CD8-positive, alpha-beta memory T cell (primary cell): ENCODE measurements at regions not wholly inside any gene's neighbourhood (a gene's known extent, or its start where the extent isn't known, plus 50 kb on each side); places are given as distances from the start of the nearest gene placed in this dataset.
"Not testable (repeated sequence)": the region's sequence is repeated elsewhere in the genome, so short reads cannot be mapped to it uniquely, and the experiment has no call there.

Experiments used
- CTCF ChIA-PET: fragments of 350-600 bp; sonication (Branson Sonifier 250); formaldehyde crosslinking; loops from one replicate; lab custom pipeline; 2021; ENCODE audit warnings: antibody characterized with exemption; lab: Charles Lee
- POLR2A ChIA-PET: fragments of 350-600 bp; sonication (Branson Sonifier 250); formaldehyde crosslinking; loops from one replicate; lab custom pipeline; 2021; ENCODE audit warnings: antibody characterized with exemption; lab: Charles Lee
- DNase-seq, 5 donors: peaks; one replicate each; pipeline versions ENCODE4 v3.0.0 to v3.0.0-alpha.2; 2020 to 2022; ENCODE audit warnings: mixed read lengths in 1 of 5
- H3K27ac ChIP-seq: one replicate; pipeline ENCODE4 v1.7.0; 2013; ENCODE audit warnings: low read depth, mild to moderate bottlenecking, low read length, moderate library complexity
- H3K27me3 ChIP-seq: 2 replicates; pipeline ENCODE4 v1.7.0; 2013; ENCODE audit warnings: low read length, mild to moderate bottlenecking; ENCODE audit not compliant: insufficient read depth, poor library complexity, severe bottlenecking
- H3K36me3 ChIP-seq: 2 replicates; pipeline ENCODE4 v1.7.0; 2013; ENCODE audit warnings: mild to moderate bottlenecking, low read length, moderate library complexity; ENCODE audit not compliant: insufficient read depth
- H3K4me1 ChIP-seq: 2 replicates; pipeline ENCODE4 v1.7.0; 2013; ENCODE audit warnings: mild to moderate bottlenecking, low read length, moderate library complexity; ENCODE audit not compliant: insufficient read depth
- H3K4me3 ChIP-seq: 2 replicates; pipeline ENCODE4 v1.7.0; 2013; ENCODE audit warnings: mild to moderate bottlenecking, low read length
- H3K9me3 ChIP-seq: 2 replicates; pipeline ENCODE4 v1.7.0; 2013; ENCODE audit warnings: mild to moderate bottlenecking, low read length
- H3K27ac Mint-ChIP-seq, 8 donors: one replicate each; pipeline ENCODE4 v1.8.0; 2020 to 2021; ENCODE audit warnings: mixed read lengths in 8 of 8, mild to moderate bottlenecking in 6 of 8, inconsistent platforms in 3 of 8, moderate library complexity in 3 of 8
- H3K27me3 Mint-ChIP-seq, 2 donors: one replicate each; pipeline ENCODE4 v1.8.0; 2020 to 2021; ENCODE audit warnings: mixed read lengths in 2 of 2, mild to moderate bottlenecking in 1 of 2, moderate library complexity in 1 of 2
- H3K36me3 Mint-ChIP-seq, 3 donors: one replicate each; pipeline ENCODE4 v1.8.0; 2020 to 2021; ENCODE audit warnings: mixed read lengths in 3 of 3, inconsistent platforms in 1 of 3, mild to moderate bottlenecking in 1 of 3
- H3K4me1 Mint-ChIP-seq, 3 donors: one replicate each; pipeline ENCODE4 v1.8.0; 2020 to 2021; ENCODE audit warnings: mixed read lengths in 3 of 3, inconsistent platforms in 1 of 3, mild to moderate bottlenecking in 1 of 3
- H3K4me3 Mint-ChIP-seq, 7 donors: one replicate each; pipeline ENCODE4 v1.8.0; 2020 to 2021; ENCODE audit warnings: mixed read lengths in 7 of 7, mild to moderate bottlenecking in 6 of 7, moderate library complexity in 4 of 7, inconsistent platforms in 2 of 7
- H3K9me3 Mint-ChIP-seq, 5 donors: one replicate each; pipeline ENCODE4 v1.8.0; 2020 to 2022; ENCODE audit warnings: mixed read lengths in 5 of 5, mild to moderate bottlenecking in 3 of 5, moderate library complexity in 2 of 5, inconsistent platforms in 1 of 5

- no peaks in the 10 kb centered on the region for H3K36me3 Mint-ChIP-seq
- ChIA-PET CTCF (no interaction called here), POLR2A (no interaction called here)
- no peaks in the 10 kb centered on the region for H3K9me3 ChIP-seq
- no peak overlapping the region for H3K27ac Mint-ChIP-seq
- no peaks in the 10 kb centered on the region for H3K4me1 ChIP-seq
- H3K4me3 ChIP-seq = no peak overlapping the region
- H3K4me1 Mint-ChIP-seq = no peaks in the 10 kb centered on the region
- no peaks in the 10 kb centered on the region for H3K27me3 ChIP-seq
- H3K9me3 Mint-ChIP-seq = no peaks in the 10 kb centered on the region
- H3K36me3 ChIP-seq = no peaks in the 10 kb centered on the region
- H3K27ac ChIP-seq = no peak overlapping the region
- H3K4me3 Mint-ChIP-seq = no peak overlapping the region
- peaks cover 4 to 11% of the 10 kb centered on the region in 2 donors for H3K27me3 Mint-ChIP-seq
- no peak for DNase-seq
Measured at GRCh38 chr1:233722212-233722979, 108.5 kb downstream of the KCNK1 start.

GRCh38 chr1:233723387-233723786, 109.5 kb downstream of the KCNK1 start:
- Mint-ChIP-seq H3K36me3 (no peaks in the 10 kb centered on the region), H3K4me1 (no peaks in the 10 kb centered on the region), H3K4me3 (no peak overlapping the region), H3K27ac (no peak overlapping the region), H3K9me3 (no peaks in the 10 kb centered on the region), H3K27me3 (peaks cover 4 to 11% of the 10 kb centered on the region in 2 donors)
- no peak for DNase-seq
- Histone ChIP-seq H3K9me3 (no peaks in the 10 kb centered on the region), H3K36me3 (no peaks in the 10 kb centered on the region), H3K27ac (no peak overlapping the region), H3K4me1 (no peaks in the 10 kb centered on the region), H3K4me3 (no peak overlapping the region), H3K27me3 (no peaks in the 10 kb centered on the region)
- POLR2A ChIA-PET = no interaction called here
- CTCF ChIA-PET = interaction anchor here (0.7 kb wide), 1 partner anchor 12 kb away, joined by 3 read pairs; no protein-coding TSS in a partner anchor

GRCh38 chr1:233724131-233724631, 110.3 kb downstream of the KCNK1 start:
- peaks cover 4 to 11% of the 10 kb centered on the region in 2 donors for H3K27me3 Mint-ChIP-seq
- H3K36me3 Mint-ChIP-seq, H3K4me1 Mint-ChIP-seq, H3K27ac ChIP-seq, H3K4me3 Mint-ChIP-seq, H3K9me3 ChIP-seq, H3K27ac Mint-ChIP-seq, H3K4me3 ChIP-seq, H3K36me3 ChIP-seq, H3K9me3 Mint-ChIP-seq, DNase-seq, H3K27me3 ChIP-seq, POLR2A ChIA-PET, H3K4me1 ChIP-seq, CTCF ChIA-PET: not testable (repeated sequence)

GRCh38 chr1:233725423-233725822, 111.5 kb downstream of the KCNK1 start:
- no peaks in the 10 kb centered on the region for H3K36me3 Mint-ChIP-seq
- POLR2A ChIA-PET = no interaction called here
- H3K9me3 Mint-ChIP-seq = no peaks in the 10 kb centered on the region
- Histone ChIP-seq H3K4me3 (no peak overlapping the region), H3K36me3 (no peaks in the 10 kb centered on the region), H3K9me3 (no peaks in the 10 kb centered on the region), H3K27ac (no peak overlapping the region), H3K27me3 (no peaks in the 10 kb centered on the region), H3K4me1 (no peaks in the 10 kb centered on the region)
- no peak overlapping the region for H3K4me3 Mint-ChIP-seq
- H3K27me3 Mint-ChIP-seq = peaks cover 0 to 7% of the 10 kb centered on the region in 2 donors
- no peak for DNase-seq
- no peaks in the 10 kb centered on the region for H3K4me1 Mint-ChIP-seq
- H3K27ac Mint-ChIP-seq = no peak overlapping the region
- CTCF ChIA-PET = no interaction called here

- Mint-ChIP-seq H3K27ac (no peak overlapping the region), H3K27me3 (peaks cover 0 to 7% of the 10 kb centered on the region in 2 donors), H3K9me3 (no peaks in the 10 kb centered on the region), H3K4me1 (no peaks in the 10 kb centered on the region), H3K4me3 (no peak overlapping the region), H3K36me3 (no peaks in the 10 kb centered on the region)
- ChIA-PET CTCF (no interaction called here), POLR2A (no interaction called here)
- Histone ChIP-seq H3K9me3 (no peaks in the 10 kb centered on the region), H3K27me3 (no peaks in the 10 kb centered on the region), H3K36me3 (no peaks in the 10 kb centered on the region), H3K4me3 (no peak overlapping the region), H3K4me1 (no peaks in the 10 kb centered on the region), H3K27ac (no peak overlapping the region)
- DNase-seq = no peak
Measured at GRCh38 chr1:233728721-233729120, 114.8 kb downstream of the KCNK1 start.

- Histone ChIP-seq H3K4me1 (no peaks in the 10 kb centered on the region), H3K4me3 (no peak overlapping the region), H3K27me3 (no peaks in the 10 kb centered on the region), H3K36me3 (no peaks in the 10 kb centered on the region), H3K27ac (no peak overlapping the region), H3K9me3 (no peaks in the 10 kb centered on the region)
- Mint-ChIP-seq H3K4me1 (no peaks in the 10 kb centered on the region), H3K27ac (peak overlapping the region in 1 of 8 donors; percentile 63), H3K36me3 (no peaks in the 10 kb centered on the region), H3K9me3 (no peaks in the 10 kb centered on the region), H3K4me3 (no peak overlapping the region), H3K27me3 (peaks cover 0 to 5% of the 10 kb centered on the region in 2 donors)
- no peak for DNase-seq
- CTCF ChIA-PET = no interaction called here
- POLR2A ChIA-PET = no interaction called here
Measured at GRCh38 chr1:233730380-233730779, 116.5 kb downstream of the KCNK1 start.

- Histone ChIP-seq H3K9me3 (no peaks in the 10 kb centered on the region), H3K36me3 (no peaks in the 10 kb centered on the region), H3K27ac (no peak overlapping the region), H3K4me1 (no peaks in the 10 kb centered on the region), H3K27me3 (no peaks in the 10 kb centered on the region), H3K4me3 (no peak overlapping the region)
- POLR2A ChIA-PET = no interaction called here
- H3K27me3 Mint-ChIP-seq = peaks cover 0 to 5% of the 10 kb centered on the region in 2 donors
- no peak overlapping the region for H3K4me3 Mint-ChIP-seq
- DNase-seq = no peak
- H3K36me3 Mint-ChIP-seq = no peaks in the 10 kb centered on the region
- CTCF ChIA-PET = no interaction called here
- no peaks in the 10 kb centered on the region for H3K9me3 Mint-ChIP-seq
- peak overlapping the region in 1 of 8 donors; percentile 63 for H3K27ac Mint-ChIP-seq
- H3K4me1 Mint-ChIP-seq = no peaks in the 10 kb centered on the region
Measured at GRCh38 chr1:233730809-233731208, 116.9 kb downstream of the KCNK1 start.

GRCh38 chr1:233732206-233732605, 118.3 kb downstream of the KCNK1 start:
- H3K4me1 ChIP-seq = no peaks in the 10 kb centered on the region
- Mint-ChIP-seq H3K27me3 (peaks cover 0 to 5% of the 10 kb centered on the region in 2 donors), H3K9me3 (no peaks in the 10 kb centered on the region), H3K36me3 (no peaks in the 10 kb centered on the region), H3K4me1 (no peaks in the 10 kb centered on the region), H3K27ac (no peak overlapping the region), H3K4me3 (no peak overlapping the region)
- H3K9me3 ChIP-seq = no peaks in the 10 kb centered on the region
- POLR2A ChIA-PET = no interaction called here
- H3K4me3 ChIP-seq = no peak overlapping the region
- no peak overlapping the region for H3K27ac ChIP-seq
- no peaks in the 10 kb centered on the region for H3K36me3 ChIP-seq
- no peaks in the 10 kb centered on the region for H3K27me3 ChIP-seq
- DNase-seq = no peak
- CTCF ChIA-PET = no interaction called here
